Stimulated activated CD8-positive, alpha-beta memory T cell treated with anti-CD3 and anti-CD28 coated beads, Interleukin-7, amount 100 ng/mL, for 1 hour (primary cell): ENCODE measurements at regions not wholly inside any gene's neighbourhood (a gene's known extent, or its start where the extent isn't known, plus 50 kb on each side); places are given as distances from the start of the nearest gene placed in this dataset.

Experiments
- DNase-seq, 2 donors: peaks; one replicate each; pipeline ENCODE4 v3.0.0-alpha.2; 2020; ENCODE audit warnings: low read depth in 2 of 2

- DNase-seq: no peak
Measured at GRCh38 chr14:98977451-98977850, 294.5 kb downstream of the BCL11B start.

GRCh38 chr14:98982986-98983385 is 289.0 kb downstream of the BCL11B start:
- DNase-seq: no peak

- DNase-seq: no peak
Measured at GRCh38 chr14:98984027-98984718, 287.8 kb downstream of the BCL11B start.

GRCh38 chr14:98984719-98985041 is 287.3 kb downstream of the BCL11B start:
- DNase-seq: peak; percentile 12 to 36

GRCh38 chr14:98993818-98994217 is 278.2 kb downstream of the BCL11B start:
- DNase-seq: no peak

GRCh38 chr14:98994561-98994960 is 277.4 kb downstream of the BCL11B start:
- DNase-seq: no peak

GRCh38 chr14:98997526-98998205 is 274.3 kb downstream of the BCL11B start:
- DNase-seq: no peak

- no peak for DNase-seq
Measured at GRCh38 chr14:98999345-98999744, 272.7 kb downstream of the BCL11B start.

- no peak for DNase-seq
Measured at GRCh38 chr14:98999901-99000300, 272.1 kb downstream of the BCL11B start.

GRCh38 chr14:99001241-99001640 is 270.8 kb downstream of the BCL11B start:
- no peak for DNase-seq

- DNase-seq: no peak
Measured at GRCh38 chr14:99003646-99004045, 268.4 kb downstream of the BCL11B start.

- no peak for DNase-seq
Measured at GRCh38 chr14:99004112-99004511, 267.9 kb downstream of the BCL11B start.

GRCh38 chr14:99006276-99006675 is 265.7 kb downstream of the BCL11B start:
- no peak for DNase-seq

- no peak for DNase-seq
Measured at GRCh38 chr14:99007795-99008194, 264.2 kb downstream of the BCL11B start.

- no peak for DNase-seq
Measured at GRCh38 chr14:99009871-99010270, 262.1 kb downstream of the BCL11B start.

GRCh38 chr14:99011385-99011784 is 260.6 kb downstream of the BCL11B start:
- no peak for DNase-seq

- no peak for DNase-seq
Measured at GRCh38 chr14:99012703-99013102, 259.3 kb downstream of the BCL11B start.

GRCh38 chr14:99015833-99016232 is 256.2 kb downstream of the BCL11B start:
- DNase-seq: no peak

- no peak for DNase-seq
Measured at GRCh38 chr14:99023371-99023770, 248.6 kb downstream of the BCL11B start.

- DNase-seq: no peak
Measured at GRCh38 chr14:99024926-99025325, 247.1 kb downstream of the BCL11B start.

- DNase-seq: no peak
Measured at GRCh38 chr14:99025418-99025817, 246.6 kb downstream of the BCL11B start.

- DNase-seq: no peak
Measured at GRCh38 chr14:99026471-99026870, 245.5 kb downstream of the BCL11B start.

GRCh38 chr14:99028041-99028440 is 244.0 kb downstream of the BCL11B start:
- no peak for DNase-seq

GRCh38 chr14:99028521-99028920 is 243.5 kb downstream of the BCL11B start:
- no peak for DNase-seq
